Common myeloid progenitor, CD34-positive (primary cell): ENCODE measurements at regions not wholly inside any gene's neighbourhood (a gene's known extent, or its start where the extent isn't known, plus 50 kb on each side); places are given as distances from the start of the nearest gene placed in this dataset.
"Not testable (repeated sequence)": the region's sequence is repeated elsewhere in the genome, so short reads cannot be mapped to it uniquely, and the experiment has no call there.

Experiments used
- CTCF ChIA-PET: fragments of 350-600 bp; sonication (Branson Sonifier 250); formaldehyde crosslinking; loops from one replicate; lab custom pipeline; 2021; ENCODE audit warnings: antibody characterized with exemption; lab: Charles Lee
- POLR2A ChIA-PET: fragments of 350-600 bp; sonication (Branson Sonifier 250); formaldehyde crosslinking; loops from one replicate; lab custom pipeline; 2021; ENCODE audit warnings: antibody characterized with exemption; lab: Charles Lee
- DNase-seq, 3 donors: peaks; one replicate each; pipeline versions ENCODE4 v3.0.0 to v3.0.0-alpha.2; 2013
- H3K27ac ChIP-seq, 2 experiments: 1 replicate in 1 of 2; 2 replicates in 1 of 2; pipeline ENCODE4 v1.7.0; 2013; ENCODE audit warnings: inconsistent platforms in 2 of 2, low read length in 2 of 2, mild to moderate bottlenecking in 2 of 2, low read depth in 1 of 2, moderate library complexity in 1 of 2; ENCODE audit not compliant: severe bottlenecking in 2 of 2, insufficient read depth in 1 of 2, poor library complexity in 1 of 2
- H3K27me3 ChIP-seq, 5 experiments: replicated peaks in 2 of 5; 1 replicate in 3 of 5; 2 replicates in 2 of 5; pipeline versions ENCODE4 v1.6.1 to v1.7.0; 2013; ENCODE audit warnings: low read length in 4 of 5, mild to moderate bottlenecking in 2 of 5, moderate library complexity in 2 of 5, inconsistent platforms in 1 of 5; ENCODE audit not compliant: insufficient read depth in 5 of 5, control insufficient read depth in 4 of 5
- H3K36me3 ChIP-seq, 4 experiments: 1 replicate in 2 of 4; 2 replicates in 2 of 4; pipeline versions ENCODE4 v1.6.1 to v1.7.0; 2013; ENCODE audit warnings: low read length in 3 of 4, control low read depth in 1 of 4, mild to moderate bottlenecking in 1 of 4; ENCODE audit not compliant: control insufficient read depth in 4 of 4, insufficient read depth in 4 of 4
- H3K4me1 ChIP-seq, 4 experiments: 1 replicate in 3 of 4; 2 replicates in 1 of 4; pipeline versions ENCODE4 v1.6.1 to v1.7.1; 2013; ENCODE audit warnings: low read length in 3 of 4, mild to moderate bottlenecking in 3 of 4, control low read depth in 1 of 4, inconsistent platforms in 1 of 4, moderate library complexity in 1 of 4; ENCODE audit not compliant: control insufficient read depth in 4 of 4, insufficient read depth in 4 of 4; ENCODE audit errors: control extremely low read depth in 1 of 4
- H3K4me3 ChIP-seq, 7 experiments: 1 replicate in 4 of 7; 2 replicates in 3 of 7; pipeline versions ENCODE4 v1.5.1 to v1.7.0; 2013; ENCODE audit warnings: mild to moderate bottlenecking in 7 of 7, low read length in 6 of 7, moderate library complexity in 6 of 7, inconsistent platforms in 2 of 7, low read depth in 2 of 7, control low read depth in 1 of 7; ENCODE audit not compliant: insufficient read depth in 4 of 7, control insufficient read depth in 1 of 7; ENCODE audit errors: extremely low read depth in 1 of 7
- H3K9me3 ChIP-seq, 5 experiments: 1 replicate in 4 of 5; 2 replicates in 1 of 5; pipeline versions ENCODE4 v1.6.1 to v1.7.1; 2013; ENCODE audit warnings: low read length in 4 of 5, mild to moderate bottlenecking in 2 of 5, inconsistent platforms in 1 of 5, low read depth in 1 of 5, moderate library complexity in 1 of 5; ENCODE audit not compliant: control insufficient read depth in 4 of 5, insufficient read depth in 2 of 5; ENCODE audit errors: control extremely low read depth in 1 of 5
- WGBS: methylation state at CpG from one replicate; pipeline ENCODE4 v1.1.5; 2013; ENCODE audit not compliant: insufficient coverage; 5-methylcytosine and 5-hydroxymethylcytosine counted together

GRCh38 chr2:78260861-78261260 is 738.7 kb upstream of the LRRTM4 start:
- no peaks in the 10 kb centered on the region for H3K36me3 ChIP-seq
- no peak for DNase-seq
- no peaks in the 10 kb centered on the region for H3K27me3 ChIP-seq
- H3K4me3 ChIP-seq, result no peak overlapping the region
- no peaks in the 10 kb centered on the region for H3K4me1 ChIP-seq
- H3K9me3 ChIP-seq, result no peaks in the 10 kb centered on the region
- ChIA-PET POLR2A (no interaction called here), CTCF (no interaction called here)
- H3K27ac ChIP-seq, result no peak overlapping the region
- WGBS, result 100% methylated on average over 1 of the region's 2 CpGs

GRCh38 chr2:78261454-78261853 is 739.3 kb upstream of the LRRTM4 start:
- DNase-seq, result no peak
- ChIA-PET POLR2A (no interaction called here), CTCF (no interaction called here)
- Histone ChIP-seq H3K27ac (no peak overlapping the region), H3K9me3 (no peaks in the 10 kb centered on the region), H3K4me1 (no peaks in the 10 kb centered on the region), H3K27me3 (no peaks in the 10 kb centered on the region), H3K4me3 (no peak overlapping the region), H3K36me3 (no peaks in the 10 kb centered on the region)
- WGBS, result no CpG with 5 or more reads among the region's 1 CpG

- H3K27me3 ChIP-seq, H3K9me3 ChIP-seq, H3K27ac ChIP-seq, H3K4me1 ChIP-seq, POLR2A ChIA-PET, DNase-seq, H3K4me3 ChIP-seq, H3K36me3 ChIP-seq, CTCF ChIA-PET: not testable (repeated sequence)
- 88% methylated on average over 9 of the region's 10 CpGs for WGBS
These were observed 739.9 kb upstream of the LRRTM4 start for GRCh38 chr2:78262089-78262488.

- no CpG with 5 or more reads among the region's 2 CpGs for WGBS
- POLR2A ChIA-PET, result no interaction called here
These were observed 740.7 kb upstream of the LRRTM4 start for GRCh38 chr2:78262713-78263375.

GRCh38 chr2:78263571-78263970 is 741.4 kb upstream of the LRRTM4 start:
- no peak for DNase-seq
- ChIA-PET POLR2A (no interaction called here), CTCF (no interaction called here)
- Histone ChIP-seq H3K9me3 (no peaks in the 10 kb centered on the region), H3K4me1 (no peaks in the 10 kb centered on the region), H3K4me3 (no peak overlapping the region), H3K27me3 (no peaks in the 10 kb centered on the region), H3K27ac (no peak overlapping the region), H3K36me3 (no peaks in the 10 kb centered on the region)
- WGBS, result no CpG with 5 or more reads among the region's 1 CpG

More at GRCh38 chr2:78262713-78263375, 740.7 kb upstream of the LRRTM4 start:
- Histone ChIP-seq H3K27ac (no peak overlapping the region), H3K4me3 (no peak overlapping the region), H3K9me3 (no peaks in the 10 kb centered on the region), H3K27me3 (no peaks in the 10 kb centered on the region), H3K4me1 (no peaks in the 10 kb centered on the region), H3K36me3 (no peaks in the 10 kb centered on the region)
- DNase-seq, result no peak
- CTCF ChIA-PET, result no interaction called here

GRCh38 chr2:78264130-78264529 is 742.0 kb upstream of the LRRTM4 start:
- Histone ChIP-seq H3K4me1 (no peaks in the 10 kb centered on the region), H3K36me3 (no peaks in the 10 kb centered on the region), H3K4me3 (no peak overlapping the region), H3K27me3 (no peaks in the 10 kb centered on the region), H3K27ac (no peak overlapping the region), H3K9me3 (no peaks in the 10 kb centered on the region)
- no CpG with 5 or more reads among the region's 2 CpGs for WGBS
- ChIA-PET CTCF (no interaction called here), POLR2A (no interaction called here)
- no peak for DNase-seq

- CTCF ChIA-PET, result no interaction called here
- H3K9me3 ChIP-seq, result no peaks in the 10 kb centered on the region
- no peaks in the 10 kb centered on the region for H3K27me3 ChIP-seq
- H3K4me3 ChIP-seq, result no peak overlapping the region
- no peak overlapping the region for H3K27ac ChIP-seq
- 96% methylated on average over 4 of the region's 5 CpGs for WGBS
- H3K36me3 ChIP-seq, result no peaks in the 10 kb centered on the region
- POLR2A ChIA-PET, result no interaction called here
- H3K4me1 ChIP-seq, result no peaks in the 10 kb centered on the region
- no peak for DNase-seq
These were observed 744.3 kb upstream of the REG3G start for GRCh38 chr2:78281164-78281563.
